Mesenteric fat pad (tissue), 1 donor: ENCODE measurements at regions not wholly inside any gene's neighbourhood (a gene's known extent, or its start where the extent isn't known, plus 50 kb on each side); places are given as distances from the start of the nearest gene placed in this dataset.
"Not testable (repeated sequence)": the region's sequence is repeated elsewhere in the genome, so short reads cannot be mapped to it uniquely, and the experiment has no call there.

Experiments
- DNase-seq: peaks from one replicate; pipeline ENCODE4 v3.0.0-alpha.2; 2020; ENCODE audit warnings: low spot score
- donor health status: DM: yes; HTN: yes; CAD: no.

DNA sequence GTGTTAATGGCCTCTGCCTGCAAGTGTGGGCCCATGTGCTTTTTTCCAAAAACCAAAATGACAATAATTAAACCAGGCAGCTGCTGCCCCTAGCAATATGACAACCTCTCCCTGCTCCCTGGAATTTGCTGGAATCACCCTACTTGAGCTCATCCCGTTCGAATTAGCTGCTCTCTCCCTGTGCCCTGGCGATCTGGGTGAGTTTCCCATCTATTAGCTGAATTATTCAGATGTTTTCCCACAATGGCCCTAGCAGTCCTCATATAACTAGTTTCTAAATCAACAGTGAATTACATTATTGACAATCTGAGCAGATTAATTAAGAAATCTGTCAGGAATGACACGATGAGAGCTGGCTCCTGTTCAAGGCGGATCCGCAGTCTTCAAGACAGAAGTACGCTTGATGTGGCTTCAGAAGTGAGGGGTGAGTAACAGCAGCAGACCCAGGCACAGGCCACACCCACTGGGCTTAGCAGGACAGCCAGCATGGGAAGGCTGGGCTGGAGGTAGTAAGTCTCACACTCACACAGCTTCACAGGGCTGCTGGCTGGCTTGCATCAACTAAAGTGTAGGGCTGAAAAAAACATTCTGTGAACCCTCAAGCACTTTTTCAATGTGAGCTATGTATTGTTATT lies 366.2 kb upstream of the ID2 start:
- no peak for DNase-seq

DNA sequence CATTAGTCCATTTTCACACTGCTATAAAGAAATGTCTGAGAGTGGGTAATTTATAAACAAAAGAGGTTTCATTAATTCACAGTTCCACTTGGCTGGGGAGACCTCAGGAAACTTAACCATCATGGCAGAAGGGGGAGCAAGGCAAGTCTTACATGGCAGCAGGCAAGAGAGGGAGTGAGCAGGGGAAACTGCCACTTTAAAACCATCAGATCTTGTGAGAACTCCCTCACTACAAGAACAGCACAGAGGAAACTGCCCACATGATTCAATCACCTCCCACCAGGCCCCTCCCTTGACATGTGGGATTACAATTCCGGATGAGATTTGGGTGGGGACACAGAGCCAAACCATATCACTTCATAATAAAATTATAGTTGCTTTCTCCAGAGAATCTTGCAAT lies 365.5 kb upstream of the ID2 start:
- no peak for DNase-seq

DNA sequence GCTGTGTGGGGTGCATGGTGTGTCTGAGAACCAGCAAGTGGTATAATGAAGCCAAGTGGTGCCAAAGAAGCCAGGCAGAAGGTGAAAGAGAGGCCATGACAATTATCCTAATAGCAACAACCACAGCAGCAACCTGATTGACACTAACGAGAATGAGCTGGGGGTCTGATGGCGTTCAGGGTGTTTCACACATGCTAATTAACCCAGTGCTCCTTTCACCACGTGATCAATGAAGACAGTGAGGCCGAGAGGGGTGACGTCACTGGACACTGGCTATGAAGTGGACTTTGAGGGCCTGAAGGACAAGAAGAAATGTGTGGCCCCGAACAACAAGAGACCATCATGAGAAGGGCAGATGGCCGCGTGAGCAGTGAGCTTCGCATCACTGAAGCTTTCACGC lies 364.4 kb upstream of the ID2 start:
- no peak for DNase-seq

DNA sequence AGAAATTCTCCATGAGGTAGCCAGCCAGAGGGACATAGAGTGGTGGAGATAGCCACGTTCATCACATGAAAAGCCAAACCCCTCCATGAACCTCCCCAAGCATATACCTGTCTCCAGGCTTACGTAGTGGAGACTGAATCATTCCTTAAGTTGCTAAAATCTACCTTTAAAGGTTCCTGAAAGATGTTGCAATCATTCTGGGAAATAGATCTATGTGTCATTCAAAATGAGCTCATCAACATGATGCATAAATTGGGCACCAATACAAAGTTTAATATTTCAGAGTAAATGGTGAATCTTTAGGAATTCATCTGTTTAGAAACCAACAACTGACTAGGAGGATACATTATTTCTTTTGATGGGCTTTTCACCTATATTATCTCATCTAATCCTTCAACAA lies 362.6 kb upstream of the ID2 start:
- DNase-seq: no peak

DNA sequence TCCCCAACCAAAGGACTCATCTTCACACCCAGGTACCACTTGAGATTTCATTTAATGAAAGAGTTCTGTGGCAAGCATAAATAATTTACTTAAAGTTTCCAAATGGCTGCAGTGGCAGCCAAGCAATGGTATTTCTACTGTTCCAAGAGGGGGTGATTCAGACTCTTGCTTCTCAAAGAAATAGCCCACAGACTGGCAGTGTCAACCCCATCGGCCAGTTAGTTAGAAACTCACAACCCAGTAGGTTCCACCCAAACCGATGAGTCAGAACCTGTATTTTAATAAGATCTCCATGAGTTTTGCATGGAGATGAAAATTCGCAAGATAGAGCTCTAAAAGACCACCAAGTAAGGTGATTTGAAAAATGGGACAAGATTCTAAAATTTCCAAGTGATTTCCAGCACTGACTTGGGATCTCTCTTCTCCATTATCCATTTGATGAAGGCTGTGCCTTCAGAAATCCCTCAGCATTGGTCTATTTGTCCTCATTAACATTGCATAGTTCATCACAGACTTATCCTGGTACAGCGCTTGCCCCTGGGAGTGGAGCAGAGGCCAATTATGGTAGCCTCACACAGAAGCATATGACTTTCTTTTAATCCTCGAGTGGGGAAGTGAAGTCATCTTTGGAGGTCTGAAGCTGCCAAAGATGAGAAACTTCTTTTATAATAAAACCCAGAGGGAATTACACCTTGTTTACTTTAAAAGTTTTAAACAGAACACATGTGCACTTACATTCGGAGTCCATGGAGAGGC lies 361.4 kb upstream of the ID2 start:
- no peak for DNase-seq

DNA sequence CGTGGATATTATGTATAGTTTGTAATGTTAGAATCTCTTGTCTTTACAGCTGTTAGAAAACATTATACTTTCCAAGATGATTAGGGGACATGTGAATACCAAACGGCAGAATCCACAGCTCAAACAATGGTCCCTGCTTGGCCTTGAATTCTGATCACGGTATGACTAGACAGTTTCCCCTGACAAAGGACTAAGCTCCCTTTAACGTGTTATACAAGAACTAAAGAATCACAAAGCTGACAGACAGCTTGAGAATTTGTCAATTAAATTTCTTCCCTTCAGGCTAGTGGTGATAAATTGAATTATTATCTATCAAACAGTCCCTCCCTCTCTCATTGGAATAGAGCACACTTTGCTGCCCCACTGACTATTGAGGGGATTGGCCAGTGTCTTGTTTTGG lies 359.2 kb upstream of the ID2 start:
- no peak for DNase-seq

DNA sequence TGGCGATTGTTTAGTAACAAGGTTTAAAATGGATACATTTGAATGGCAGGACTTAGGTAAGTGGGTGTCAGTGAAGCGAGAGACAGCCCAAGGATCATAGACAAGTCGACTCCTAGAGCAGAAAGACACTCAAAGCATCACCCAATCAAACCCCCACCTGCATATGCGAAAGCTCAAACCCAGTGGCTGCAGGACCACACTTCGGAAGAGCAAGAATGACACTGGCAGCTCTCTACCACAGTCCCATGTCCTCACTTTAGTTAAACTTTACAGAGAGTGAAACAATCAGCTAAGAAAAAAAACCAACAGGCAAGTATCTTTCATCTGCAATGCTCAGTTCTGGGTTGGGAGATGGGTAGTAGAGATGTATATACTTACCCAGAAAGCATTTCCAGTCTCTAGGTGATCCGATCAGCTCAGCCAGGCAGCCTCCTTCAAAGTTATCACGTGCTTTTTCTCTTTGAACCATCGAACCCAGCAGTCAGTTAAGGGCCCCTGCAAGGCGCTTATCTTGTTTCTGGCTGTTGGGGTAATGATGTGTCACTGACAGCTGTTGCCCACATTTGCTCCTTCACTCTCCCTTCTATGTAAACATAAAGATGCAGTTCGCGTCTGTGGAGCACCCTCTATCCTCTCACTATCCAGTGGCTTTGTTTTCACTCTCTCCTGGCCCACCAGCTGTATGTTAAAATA lies 357.5 kb upstream of the ID2 start:
- no peak for DNase-seq

DNA sequence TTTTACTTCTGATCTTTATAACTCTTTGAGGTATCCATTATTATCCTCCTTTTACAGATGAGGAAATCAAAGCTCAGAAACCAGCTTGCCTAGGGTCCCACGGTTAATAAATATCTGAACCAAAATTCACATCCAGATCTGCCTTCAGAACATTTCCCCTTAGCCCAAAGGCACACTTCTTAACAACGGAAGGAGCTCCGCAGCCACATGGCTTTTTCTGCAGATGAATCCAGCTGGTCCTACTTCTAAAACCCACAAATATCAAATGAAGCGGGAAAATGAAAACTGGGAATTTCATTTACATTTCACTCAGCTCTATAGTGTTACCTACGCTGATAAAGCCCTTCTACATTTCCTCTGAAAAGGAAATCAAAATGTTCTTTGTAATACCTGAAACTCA lies 357.0 kb upstream of the ID2 start:
- no peak for DNase-seq

DNA sequence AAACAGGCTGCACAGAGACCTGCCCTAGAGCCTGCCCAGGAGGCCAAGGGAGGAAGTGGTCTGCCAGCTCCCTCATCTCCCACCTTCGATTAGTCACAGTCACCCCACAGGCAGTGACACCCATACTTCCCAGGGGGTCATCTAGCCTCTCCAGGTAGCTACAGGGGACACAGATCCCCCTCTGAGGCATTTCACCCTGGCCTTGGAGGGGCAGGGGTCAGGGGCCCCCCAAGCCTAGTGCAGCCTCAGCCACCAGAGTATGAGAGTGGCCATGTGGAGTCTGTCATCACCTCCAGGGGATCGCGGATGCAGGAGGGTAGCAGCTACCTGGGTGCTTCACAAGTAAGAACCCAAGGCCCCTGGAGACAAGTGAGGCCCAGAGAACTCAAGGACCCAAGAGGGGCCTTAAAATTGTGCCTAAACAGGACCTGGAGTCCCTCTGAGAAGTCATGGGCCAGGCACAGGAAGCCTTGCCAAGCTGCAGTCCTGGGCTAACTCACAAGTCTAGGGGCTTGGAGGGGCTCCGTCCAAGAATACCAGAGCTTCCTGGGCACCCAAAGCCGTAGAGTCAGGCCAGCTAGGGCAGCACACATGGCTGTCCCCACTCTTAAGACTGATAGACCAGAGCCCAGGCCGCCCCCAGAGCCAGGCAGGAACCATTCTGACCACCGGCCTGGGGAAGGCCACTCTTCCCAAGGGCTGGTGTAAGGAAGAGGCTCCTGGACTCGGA lies 354.3 kb upstream of the ID2 start:
- no peak for DNase-seq

DNA sequence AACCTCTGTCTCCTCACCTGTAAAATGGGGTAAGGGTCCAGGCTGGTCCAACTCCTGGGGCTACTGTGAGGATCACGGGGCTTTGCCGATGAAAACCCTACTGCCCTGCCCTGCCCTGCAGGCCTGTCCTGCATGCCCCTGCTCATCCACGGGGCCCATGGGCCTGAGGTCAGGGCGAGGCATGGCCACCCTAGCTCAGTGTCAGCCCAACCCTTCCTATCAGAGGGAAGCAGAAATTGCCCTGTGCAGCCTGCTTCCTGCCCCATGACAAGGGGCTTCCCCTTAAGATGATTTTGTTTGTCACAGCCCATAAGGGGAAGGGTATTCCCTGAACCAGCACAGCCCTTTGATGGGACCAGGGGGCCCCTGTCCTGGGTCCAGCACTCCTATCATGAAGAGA lies 353.6 kb upstream of the ID2 start:
- no peak for DNase-seq

DNA sequence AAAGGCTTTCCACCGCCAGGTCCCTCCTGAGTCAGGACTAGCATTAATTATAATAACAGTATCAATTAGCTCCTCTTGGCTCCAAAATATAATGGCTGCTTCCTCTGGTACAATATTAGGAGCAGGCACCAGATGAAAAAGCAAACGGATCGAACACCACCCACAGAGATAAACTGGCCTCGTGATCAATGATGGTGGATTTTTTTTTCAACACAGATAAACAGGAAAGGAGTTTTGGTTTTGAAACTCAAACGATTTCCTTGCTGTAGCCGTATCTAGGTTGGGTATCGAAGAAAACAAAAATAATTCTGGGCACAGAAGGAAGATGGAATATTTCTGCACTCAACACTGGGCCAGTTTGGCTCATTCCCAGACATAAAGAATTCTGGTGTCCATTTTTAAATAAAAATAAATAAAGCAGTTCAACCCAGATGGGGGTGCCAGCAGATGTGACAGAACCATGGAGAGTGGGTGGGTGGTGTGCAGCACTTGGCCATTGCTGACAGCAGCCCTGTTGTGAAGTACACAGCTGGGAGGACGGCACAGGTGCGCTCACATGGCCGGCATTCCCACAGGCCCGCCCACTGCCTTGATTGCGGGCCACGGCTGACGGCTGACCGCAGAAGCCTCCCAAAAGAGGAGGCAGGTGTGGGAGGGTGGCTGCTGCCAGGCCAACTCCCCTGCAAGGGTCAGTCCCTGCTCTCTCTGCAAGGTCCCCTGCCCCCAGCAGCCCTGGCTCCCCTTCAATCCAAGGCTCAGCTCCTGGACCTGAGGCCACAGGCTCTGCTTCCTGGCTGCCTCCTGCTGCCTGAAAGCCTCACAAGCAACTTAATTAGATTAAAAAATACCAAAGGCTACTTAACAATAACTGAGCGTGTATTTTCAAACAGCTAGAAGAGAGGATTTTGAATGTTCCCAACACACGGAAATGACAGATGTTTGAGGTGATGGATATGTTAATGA lies 351.9 kb upstream of the ID2 start:
- no peak for DNase-seq

DNA sequence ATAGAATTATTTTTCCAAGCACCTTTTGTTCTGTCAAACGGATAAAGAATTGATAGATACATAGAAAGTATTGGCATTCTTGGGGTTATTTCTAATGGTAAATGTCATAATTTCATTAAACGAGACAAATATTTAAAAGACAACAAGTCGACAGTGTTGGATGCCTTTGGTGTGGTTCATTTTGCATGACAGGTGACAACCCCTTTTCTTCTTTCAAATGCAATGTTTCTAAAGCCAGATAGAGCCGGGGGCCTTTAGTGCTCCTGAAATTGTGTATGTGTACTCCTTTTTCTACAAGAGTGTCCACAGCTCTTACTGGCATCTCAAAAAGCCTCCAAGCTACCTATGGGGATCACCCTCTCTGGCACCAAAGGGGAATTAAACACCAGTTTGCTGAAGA lies 350.8 kb upstream of the ID2 start:
- no peak for DNase-seq

DNA sequence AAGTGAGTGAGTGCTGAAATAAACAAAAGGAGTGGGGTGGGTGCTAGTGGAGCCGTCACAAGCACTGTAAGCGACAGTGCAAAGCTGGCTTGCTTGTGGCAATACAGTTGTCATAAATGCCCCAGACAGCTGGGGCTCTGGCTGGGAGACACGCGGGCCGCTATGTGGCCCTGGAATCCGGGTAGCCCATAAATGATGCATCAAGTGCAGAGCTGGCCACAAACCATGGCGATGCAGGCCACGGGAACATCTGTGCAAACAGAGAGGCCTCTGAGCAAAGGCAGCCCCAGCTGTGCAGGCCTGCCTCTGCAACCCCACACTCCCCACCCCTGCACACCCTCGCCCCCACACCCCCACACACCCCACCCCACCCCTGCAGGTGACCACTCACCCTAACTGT lies 349.2 kb upstream of the ID2 start:
- no peak for DNase-seq

DNA sequence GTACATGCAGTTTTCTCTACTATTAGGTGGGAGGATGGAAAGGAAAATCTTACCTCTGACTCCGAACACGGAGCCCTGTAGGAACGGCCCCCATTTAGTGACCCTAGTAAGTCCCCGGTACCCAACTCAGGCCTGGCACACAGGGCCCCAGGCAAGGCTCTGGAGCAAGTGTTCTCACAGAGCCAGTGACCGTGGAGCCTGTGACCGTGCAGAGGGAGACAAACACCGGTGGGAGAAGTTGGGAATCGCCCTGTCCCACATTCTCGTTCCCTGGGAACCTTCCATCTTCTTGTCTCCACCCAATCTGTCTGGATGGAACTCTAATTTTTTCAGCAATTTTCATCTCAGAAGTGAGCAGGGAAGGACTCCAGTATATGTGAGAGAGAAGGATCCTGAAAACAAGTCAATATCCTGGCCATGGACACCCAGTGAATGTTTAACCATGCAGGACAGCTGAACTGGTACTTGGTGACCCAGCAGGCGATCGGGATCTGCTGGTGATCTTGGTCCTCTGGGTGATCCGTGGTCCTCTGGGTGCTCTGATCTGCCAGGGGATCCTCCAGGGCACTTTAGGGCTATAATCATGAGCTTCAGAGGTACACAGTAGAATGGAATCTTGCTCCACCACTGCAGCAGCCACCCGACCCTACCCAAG lies 348.6 kb upstream of the ID2 start:
- no peak for DNase-seq

DNA sequence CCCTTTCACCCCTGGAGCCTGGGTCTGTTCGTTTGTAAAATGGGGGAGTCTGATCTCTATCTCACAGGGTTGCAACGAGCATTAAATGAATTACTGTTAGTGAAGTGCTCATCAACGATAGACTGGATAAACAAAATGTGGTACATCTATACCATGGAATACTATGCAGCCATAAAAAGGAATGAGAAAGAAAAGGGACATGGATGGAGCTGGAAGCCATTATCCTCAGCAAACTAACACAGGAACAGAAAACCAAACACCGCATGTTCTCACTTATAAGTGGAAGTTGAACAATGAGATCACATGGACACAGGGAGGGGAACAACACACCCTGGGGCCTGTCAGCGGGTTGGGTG lies 348.0 kb upstream of the ID2 start:
- not testable (repeated sequence) for DNase-seq

DNA sequence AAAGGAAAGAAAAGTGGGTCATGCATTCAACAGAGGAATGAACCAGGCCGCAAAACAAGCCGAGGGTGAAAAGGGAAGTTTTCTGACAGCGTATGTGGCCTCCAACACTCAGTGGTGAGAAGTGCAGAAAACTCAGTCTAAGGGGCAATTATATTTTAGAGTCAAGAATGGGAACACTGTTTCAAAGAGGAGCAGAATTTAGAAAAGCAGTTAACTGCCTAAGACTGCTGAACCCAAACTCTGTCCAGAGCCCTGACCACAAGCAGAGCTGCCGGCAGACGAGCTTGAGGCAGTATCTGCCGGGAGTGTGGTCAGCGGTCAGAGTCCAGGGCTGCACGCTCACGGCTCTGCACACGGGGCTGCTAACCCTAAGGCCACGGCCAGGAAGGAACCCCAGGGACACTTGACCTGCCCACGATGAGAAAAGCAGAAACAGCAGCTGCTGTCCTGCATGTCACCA lies 347.0 kb upstream of the ID2 start:
- DNase-seq: no peak

DNA sequence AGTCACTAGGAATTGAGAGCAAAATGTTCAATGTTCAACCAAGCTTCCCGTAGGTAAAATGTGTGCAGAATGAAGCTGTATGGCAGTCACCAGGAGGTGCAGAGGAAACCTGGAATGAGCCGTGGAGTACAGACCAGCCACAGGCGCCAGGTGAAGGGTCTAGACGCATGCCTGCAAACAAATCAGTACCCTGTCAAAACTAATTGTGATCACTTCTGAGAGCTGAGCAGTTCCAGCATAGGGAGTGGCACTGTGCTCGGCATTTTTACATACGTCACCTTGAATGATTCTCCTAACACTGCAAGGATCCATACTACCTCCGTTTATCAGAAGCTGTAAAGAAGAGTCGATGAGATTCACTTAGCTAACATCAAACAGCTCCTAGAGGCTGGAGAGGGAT lies 346.1 kb upstream of the ID2 start:
- no peak for DNase-seq

DNA sequence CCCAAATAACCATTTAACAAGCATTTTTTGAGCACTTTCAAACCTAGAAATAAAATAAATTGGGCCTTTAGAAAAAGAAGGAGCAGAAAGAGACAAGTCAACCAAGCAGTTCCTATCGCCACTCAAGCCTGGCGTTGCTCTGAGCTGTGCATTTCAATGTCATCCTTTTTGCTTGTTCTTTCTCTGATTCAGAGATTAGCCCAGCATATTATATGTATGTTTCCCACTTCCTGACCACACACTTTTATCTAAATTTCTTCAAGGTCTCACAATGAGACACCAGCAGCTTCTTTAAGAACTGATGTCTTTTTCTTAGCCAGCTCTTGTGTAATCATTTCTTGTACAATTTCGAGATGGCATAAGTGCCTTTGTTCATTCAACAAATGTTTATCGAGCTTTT lies 344.5 kb upstream of the ID2 start:
- no peak for DNase-seq

DNA sequence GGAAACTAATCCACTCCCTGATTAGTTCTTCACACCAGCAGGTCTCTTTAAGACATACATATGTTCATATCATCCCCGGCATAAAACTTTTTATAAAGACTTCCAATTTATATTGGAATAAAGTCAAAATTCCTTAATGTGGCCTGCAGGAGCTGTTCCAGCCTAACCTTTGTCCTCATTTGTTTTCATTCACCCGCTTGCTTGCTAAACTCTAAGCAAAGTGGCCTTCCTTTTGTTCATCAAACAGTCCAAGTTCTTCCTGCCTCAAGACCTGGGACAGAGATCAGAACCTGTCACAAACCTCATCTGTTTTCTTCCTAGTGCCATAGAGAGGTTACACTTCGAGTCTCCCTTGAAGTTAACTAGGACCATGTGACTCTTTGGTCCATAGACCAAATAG lies 339.4 kb upstream of the ID2 start:
- DNase-seq: no peak

DNA sequence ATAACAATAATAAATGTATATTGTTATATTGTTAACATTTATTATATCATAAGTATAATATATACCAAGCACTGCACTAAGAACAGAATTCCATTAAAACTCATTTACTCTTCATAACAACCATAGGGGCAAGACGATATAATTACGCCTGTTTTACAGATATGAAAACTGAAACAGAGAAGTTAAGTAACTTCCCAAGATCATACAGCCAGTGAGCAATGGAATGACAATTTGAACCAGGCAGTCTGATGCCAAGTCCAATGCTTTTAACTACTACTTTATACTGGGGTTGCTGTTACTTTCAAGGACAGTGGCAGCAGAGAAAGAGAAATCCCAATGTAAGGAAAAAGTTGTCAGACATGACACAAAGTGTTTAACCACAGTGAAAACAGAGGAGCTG lies 338.8 kb upstream of the ID2 start:
- no peak for DNase-seq
